Tibial nerve (tissue), 4 donors: ENCODE measurements at regions not wholly inside any gene's neighbourhood (a gene's known extent, or its start where the extent isn't known, plus 50 kb on each side); places are given as distances from the start of the nearest gene placed in this dataset.

Experiments used
- EP300 ChIP-seq, 2 donors: sonication (generic); formaldehyde crosslinking; IDR thresholded peaks; one replicate each; pipeline ENCODE4 v1.6.1; 2017; ENCODE audit warnings: antibody characterized with exemption in 2 of 2, mild to moderate bottlenecking in 1 of 2
- POLR2A ChIP-seq, 2 donors: fragments of 450-650 bp; IDR thresholded peaks; one replicate each; pipeline ENCODE4 v1.6.1; 2017; ENCODE audit warnings: antibody characterized with exemption in 2 of 2, mild to moderate bottlenecking in 2 of 2, moderate library complexity in 2 of 2
- TF ChIP-seq, protein P1 (sequence below), 5 experiments: fragments of 200-600 bp in 3 of 5; fragments of 450-650 bp in 2 of 5; sonication (generic) in 3 of 5; IDR thresholded peaks; one replicate each; pipeline ENCODE4 v1.5.1; 2016 to 2019; ENCODE audit warnings: antibody characterized with exemption in 5 of 5, mild to moderate bottlenecking in 3 of 5, moderate library complexity in 2 of 5

DNA sequence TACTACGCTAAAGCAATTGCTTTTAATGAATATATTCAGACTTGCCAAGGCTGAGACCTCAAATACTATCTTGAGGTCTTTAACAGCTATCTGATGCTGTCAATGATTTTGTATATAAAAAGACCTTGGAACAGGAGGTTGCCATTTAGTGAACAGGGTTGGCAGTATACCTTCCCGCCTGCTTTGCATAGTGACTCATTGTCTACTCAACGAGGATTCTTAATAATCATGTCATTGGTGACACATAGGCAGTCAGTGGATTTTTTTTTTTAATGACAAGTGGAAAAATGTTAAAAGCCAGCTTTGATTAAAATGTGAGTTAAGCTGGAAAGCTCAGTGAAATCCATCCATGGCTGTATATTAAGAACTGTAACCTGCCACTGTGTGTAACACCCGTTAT lies 164.0 kb downstream of the ASMT start:
- TF ChIP-seq EP300 (IDR thresholded peaks at IDR 0.05) (no peak), POLR2A (IDR thresholded peaks at IDR 0.05) (no peak)
- TF ChIP-seq, protein P1, sequence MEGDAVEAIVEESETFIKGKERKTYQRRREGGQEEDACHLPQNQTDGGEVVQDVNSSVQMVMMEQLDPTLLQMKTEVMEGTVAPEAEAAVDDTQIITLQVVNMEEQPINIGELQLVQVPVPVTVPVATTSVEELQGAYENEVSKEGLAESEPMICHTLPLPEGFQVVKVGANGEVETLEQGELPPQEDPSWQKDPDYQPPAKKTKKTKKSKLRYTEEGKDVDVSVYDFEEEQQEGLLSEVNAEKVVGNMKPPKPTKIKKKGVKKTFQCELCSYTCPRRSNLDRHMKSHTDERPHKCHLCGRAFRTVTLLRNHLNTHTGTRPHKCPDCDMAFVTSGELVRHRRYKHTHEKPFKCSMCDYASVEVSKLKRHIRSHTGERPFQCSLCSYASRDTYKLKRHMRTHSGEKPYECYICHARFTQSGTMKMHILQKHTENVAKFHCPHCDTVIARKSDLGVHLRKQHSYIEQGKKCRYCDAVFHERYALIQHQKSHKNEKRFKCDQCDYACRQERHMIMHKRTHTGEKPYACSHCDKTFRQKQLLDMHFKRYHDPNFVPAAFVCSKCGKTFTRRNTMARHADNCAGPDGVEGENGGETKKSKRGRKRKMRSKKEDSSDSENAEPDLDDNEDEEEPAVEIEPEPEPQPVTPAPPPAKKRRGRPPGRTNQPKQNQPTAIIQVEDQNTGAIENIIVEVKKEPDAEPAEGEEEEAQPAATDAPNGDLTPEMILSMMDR (IDR thresholded peaks at IDR 0.05), result no peak
